ENCODE measurements at regions not wholly inside any gene's neighbourhood (a gene's known extent, or its start where the extent isn't known, plus 50 kb on each side); places are given as distances from the start of the nearest gene placed in this dataset.

DNA sequence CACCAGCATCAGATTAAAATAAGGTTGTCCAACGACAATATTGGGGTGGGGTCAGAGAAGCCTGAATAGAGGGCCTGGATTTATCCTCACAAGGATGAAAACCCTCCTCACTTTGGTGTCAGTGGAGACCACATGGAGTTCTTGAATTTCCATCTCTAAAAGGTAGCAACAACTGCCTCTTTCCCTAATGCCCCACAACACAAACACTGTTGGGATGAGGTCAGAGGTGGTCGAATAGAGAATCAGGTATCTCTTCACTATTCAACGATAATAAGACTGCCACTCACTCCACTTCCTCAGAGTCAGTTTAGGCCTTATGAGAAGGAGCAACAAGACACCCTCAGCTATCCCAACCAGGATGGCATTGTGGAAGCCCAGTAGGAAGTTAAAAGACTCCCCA, 596.1 kb downstream of the HTR1B start:
- H3K4me3 ChIP-seq (ENCODE audit: low read depth, low read length, poor library complexity, severe bottlenecking), result no peak overlapping the region
- no TSS peak for BruUV-seq (replicated peaks)
- no peaks in the 10 kb centered on the region for H3K27me3 ChIP-seq (replicated peaks; ENCODE audit: insufficient read depth, low read depth, low read length, poor library complexity)
- ChIA-PET CTCF (no interaction called here), POLR2A (ENCODE audit: low non-redundant PET) (no interaction called here)
- H3K4me1 ChIP-seq (ENCODE audit: insufficient read depth, low read length, poor library complexity, severe bottlenecking), result no peaks in the 10 kb centered on the region
- no peak for DNase-seq (ENCODE audit: low spot score)
- H3K9me3 ChIP-seq (ENCODE audit: low read depth, low read length, poor library complexity, severe bottlenecking), result no peaks in the 10 kb centered on the region
- intact Hi-C loops (cut with micrococcal nuclease; ENCODE audit: unreplicated experiment), result no loop called here
- no peak overlapping the region for H3K27ac ChIP-seq (ENCODE audit: low read depth, low read length, poor library complexity, severe bottlenecking)
- H3K36me3 ChIP-seq (ENCODE audit: insufficient read depth, low read length, poor library complexity, severe bottlenecking), result no peaks in the 10 kb centered on the region
- TF ChIP-seq, protein P1, sequence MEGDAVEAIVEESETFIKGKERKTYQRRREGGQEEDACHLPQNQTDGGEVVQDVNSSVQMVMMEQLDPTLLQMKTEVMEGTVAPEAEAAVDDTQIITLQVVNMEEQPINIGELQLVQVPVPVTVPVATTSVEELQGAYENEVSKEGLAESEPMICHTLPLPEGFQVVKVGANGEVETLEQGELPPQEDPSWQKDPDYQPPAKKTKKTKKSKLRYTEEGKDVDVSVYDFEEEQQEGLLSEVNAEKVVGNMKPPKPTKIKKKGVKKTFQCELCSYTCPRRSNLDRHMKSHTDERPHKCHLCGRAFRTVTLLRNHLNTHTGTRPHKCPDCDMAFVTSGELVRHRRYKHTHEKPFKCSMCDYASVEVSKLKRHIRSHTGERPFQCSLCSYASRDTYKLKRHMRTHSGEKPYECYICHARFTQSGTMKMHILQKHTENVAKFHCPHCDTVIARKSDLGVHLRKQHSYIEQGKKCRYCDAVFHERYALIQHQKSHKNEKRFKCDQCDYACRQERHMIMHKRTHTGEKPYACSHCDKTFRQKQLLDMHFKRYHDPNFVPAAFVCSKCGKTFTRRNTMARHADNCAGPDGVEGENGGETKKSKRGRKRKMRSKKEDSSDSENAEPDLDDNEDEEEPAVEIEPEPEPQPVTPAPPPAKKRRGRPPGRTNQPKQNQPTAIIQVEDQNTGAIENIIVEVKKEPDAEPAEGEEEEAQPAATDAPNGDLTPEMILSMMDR (conservative IDR thresholded peaks at IDR 0.05; ENCODE audit: low read depth, low read length), result no peak
- TF ChIP-seq EZH2 (IDR thresholded peaks at IDR 0.05; ENCODE audit: borderline replicate concordance, low read depth, low read length, poor library complexity, severe bottlenecking), result no peak

DNA sequence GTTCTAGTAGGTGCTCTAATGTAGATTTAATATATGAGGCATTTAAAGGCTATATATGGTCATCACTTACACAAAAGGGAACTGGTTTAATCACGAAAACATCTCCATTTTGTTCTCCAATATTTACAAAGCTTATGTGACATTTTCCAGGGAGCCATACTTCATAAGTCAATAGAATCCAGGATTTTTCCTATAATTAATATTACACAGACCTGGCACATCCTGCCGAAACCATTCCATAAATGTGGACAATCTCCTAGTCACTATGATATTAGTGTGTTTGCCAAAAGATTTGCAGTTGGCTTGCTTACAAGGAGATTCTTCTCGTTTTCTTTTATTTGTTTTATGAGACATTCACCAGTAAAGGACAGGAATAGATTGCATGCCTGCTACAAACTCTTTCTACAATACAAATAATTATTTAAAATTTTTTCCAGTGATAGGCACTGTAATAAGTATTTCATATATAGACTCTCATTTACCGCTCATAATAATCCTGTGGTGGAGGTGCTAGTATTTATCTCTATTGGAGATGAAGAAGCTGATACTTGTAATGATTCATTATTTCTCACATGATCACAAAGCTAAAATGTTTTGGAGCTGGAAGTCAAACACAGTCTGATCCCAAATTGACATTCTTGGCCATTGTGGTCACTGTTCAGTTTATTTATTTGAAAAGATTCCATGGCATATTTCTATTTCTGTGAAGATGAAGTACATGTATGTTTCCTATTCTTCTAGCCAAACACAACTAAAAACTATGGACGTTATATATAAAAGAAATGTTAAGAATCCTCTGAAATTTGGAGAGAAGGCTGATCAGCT, 597.0 kb downstream of the HTR1B start:
- ChIA-PET POLR2A (ENCODE audit: low non-redundant PET) (no interaction called here), CTCF (no interaction called here)
- H3K36me3 ChIP-seq (ENCODE audit: insufficient read depth, low read length, poor library complexity, severe bottlenecking), result no peaks in the 10 kb centered on the region
- intact Hi-C loops (cut with micrococcal nuclease; ENCODE audit: unreplicated experiment), result no loop called here
- no peaks in the 10 kb centered on the region for H3K4me1 ChIP-seq (ENCODE audit: insufficient read depth, low read length, poor library complexity, severe bottlenecking)
- no peak overlapping the region for H3K4me3 ChIP-seq (ENCODE audit: low read depth, low read length, poor library complexity, severe bottlenecking)
- H3K27me3 ChIP-seq (replicated peaks; ENCODE audit: insufficient read depth, low read depth, low read length, poor library complexity), result no peaks in the 10 kb centered on the region
- no peak for DNase-seq (ENCODE audit: low spot score)
- TF ChIP-seq EZH2 (IDR thresholded peaks at IDR 0.05; ENCODE audit: borderline replicate concordance, low read depth, low read length, poor library complexity, severe bottlenecking), result no peak
- TF ChIP-seq, protein P1 (conservative IDR thresholded peaks at IDR 0.05; ENCODE audit: low read depth, low read length), result no peak
- no TSS peak for BruUV-seq (replicated peaks)
- no peak overlapping the region for H3K27ac ChIP-seq (ENCODE audit: low read depth, low read length, poor library complexity, severe bottlenecking)
- H3K9me3 ChIP-seq (ENCODE audit: low read depth, low read length, poor library complexity, severe bottlenecking), result no peaks in the 10 kb centered on the region

DNA sequence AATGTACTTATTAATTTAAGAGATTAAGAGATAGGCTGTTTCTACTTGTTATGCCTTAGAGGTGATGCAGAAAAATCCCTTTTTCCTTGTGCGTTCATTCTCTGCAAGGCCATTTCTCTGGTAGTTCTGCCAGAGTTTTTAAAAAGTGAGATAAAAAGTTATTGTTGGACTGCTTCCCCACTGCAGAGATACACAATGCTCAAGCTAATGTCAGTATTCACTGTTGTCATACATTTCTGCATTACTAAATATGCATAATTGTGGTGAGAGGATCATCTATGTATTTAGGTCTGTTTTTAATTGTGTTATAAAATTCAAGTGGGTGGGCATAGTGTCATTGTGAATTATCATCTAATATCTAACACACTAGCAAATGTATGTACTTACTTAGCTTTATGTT, 600.4 kb downstream of the HTR1B start:
- H3K36me3 ChIP-seq (ENCODE audit: insufficient read depth, low read length, poor library complexity, severe bottlenecking), result no peaks in the 10 kb centered on the region
- ChIA-PET CTCF (no interaction called here), POLR2A (ENCODE audit: low non-redundant PET) (no interaction called here)
- no TSS peak for BruUV-seq (replicated peaks)
- no peaks in the 10 kb centered on the region for H3K27me3 ChIP-seq (replicated peaks; ENCODE audit: insufficient read depth, low read depth, low read length, poor library complexity)
- DNase-seq (ENCODE audit: low spot score), result no peak
- no peak overlapping the region for H3K27ac ChIP-seq (ENCODE audit: low read depth, low read length, poor library complexity, severe bottlenecking)
- TF ChIP-seq, protein P1 (conservative IDR thresholded peaks at IDR 0.05; ENCODE audit: low read depth, low read length), result no peak
- no peak for TF ChIP-seq EZH2 (IDR thresholded peaks at IDR 0.05; ENCODE audit: borderline replicate concordance, low read depth, low read length, poor library complexity, severe bottlenecking)
- no peaks in the 10 kb centered on the region for H3K9me3 ChIP-seq (ENCODE audit: low read depth, low read length, poor library complexity, severe bottlenecking)
- H3K4me3 ChIP-seq (ENCODE audit: low read depth, low read length, poor library complexity, severe bottlenecking), result no peak overlapping the region
- H3K4me1 ChIP-seq (ENCODE audit: insufficient read depth, low read length, poor library complexity, severe bottlenecking), result no peaks in the 10 kb centered on the region
- intact Hi-C loops (cut with micrococcal nuclease; ENCODE audit: unreplicated experiment), result loop anchor here (5.0 kb wide), 1 partner anchor 931 kb away; no protein-coding TSS in a partner anchor

All from A673 (cell line).